ENCODE measurements at regions not wholly inside any gene's neighbourhood (a gene's known extent, or its start where the extent isn't known, plus 50 kb on each side); places are given as distances from the start of the nearest gene placed in this dataset.

DNA sequence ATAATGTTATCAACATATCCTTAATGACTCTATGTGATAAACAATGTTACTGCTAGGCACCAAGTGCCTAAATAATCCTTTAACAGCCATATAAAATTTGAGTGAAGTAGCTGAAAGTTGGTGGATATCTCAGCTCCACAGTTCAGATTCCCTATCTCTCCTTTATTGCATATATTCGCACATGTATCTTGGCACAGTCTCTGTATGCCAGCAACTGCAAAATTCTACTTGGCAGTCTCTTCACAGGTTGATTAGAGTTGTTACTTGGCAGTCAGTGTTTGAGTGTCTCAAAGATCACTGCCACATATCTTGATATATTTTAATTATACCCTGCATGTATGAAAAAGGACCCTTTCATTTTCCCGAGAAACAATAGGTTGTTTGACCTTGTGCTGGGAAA, 879.3 kb downstream of the OLFM4 start:
- Mint-ChIP-seq H3K36me3 (ENCODE audit: low read depth) (no peaks in the 10 kb centered on the region), H3K27me3 (ENCODE audit: insufficient read depth) (no peaks in the 10 kb centered on the region), H3K4me3 (no peak overlapping the region), H3K9me3 (no peaks in the 10 kb centered on the region), H3K27ac (no peak overlapping the region), H3K4me1 (peaks cover 20% of the 10 kb centered on the region)
- Histone ChIP-seq H3K27me3 (ENCODE audit: control insufficient read depth, insufficient read depth, low read length, poor library complexity, severe bottlenecking) (no peaks in the 10 kb centered on the region), H3K9me3 (ENCODE audit: control insufficient read depth, low read length) (no peaks in the 10 kb centered on the region), H3K27ac (ENCODE audit: low read depth, low read length) (no peak overlapping the region), H3K4me1 (ENCODE audit: control insufficient read depth, insufficient read depth, low read length) (no peaks in the 10 kb centered on the region), H3K36me3 (ENCODE audit: control insufficient read depth, insufficient read depth, low read length) (no peaks in the 10 kb centered on the region), H3K9ac (ENCODE audit: extremely low read depth, low read length, poor library complexity, severe bottlenecking) (no peak overlapping the region), H3K4me3 (ENCODE audit: low read length) (no peak overlapping the region)
- no peak for TF ChIP-seq CTCF (conservative IDR thresholded peaks at IDR 0.05)
- no peak for DNase-seq
- whole genome bisulfite sequencing, 2 experiments (ENCODE audit: insufficient coverage in 1 of 2, insufficient read length in 1 of 2): 89 to 91% methylated on average over 1 of the region's 2 CpGs

- Histone ChIP-seq H3K9me3 (ENCODE audit: control insufficient read depth, low read length) (no peaks in the 10 kb centered on the region), H3K27ac (ENCODE audit: low read depth, low read length) (no peak overlapping the region), H3K36me3 (ENCODE audit: control insufficient read depth, insufficient read depth, low read length) (no peaks in the 10 kb centered on the region), H3K27me3 (ENCODE audit: control insufficient read depth, insufficient read depth, low read length, poor library complexity, severe bottlenecking) (no peaks in the 10 kb centered on the region), H3K9ac (ENCODE audit: extremely low read depth, low read length, poor library complexity, severe bottlenecking) (no peak overlapping the region), H3K4me3 (ENCODE audit: low read length) (no peak overlapping the region), H3K4me1 (ENCODE audit: control insufficient read depth, insufficient read depth, low read length) (no peaks in the 10 kb centered on the region)
- peaks cover 3% of the 10 kb centered on the region for H3K4me1 Mint-ChIP-seq
- no peaks in the 10 kb centered on the region for H3K27me3 Mint-ChIP-seq (ENCODE audit: insufficient read depth)
- H3K27ac Mint-ChIP-seq: no peak overlapping the region
- no peak overlapping the region for H3K4me3 Mint-ChIP-seq
- H3K36me3 Mint-ChIP-seq (ENCODE audit: low read depth): no peaks in the 10 kb centered on the region
- 93 to 98% methylated on average over 10 of the region's 10 CpGs for WGBS, 2 experiments (ENCODE audit: insufficient coverage in 1 of 2, insufficient read length in 1 of 2)
- no peak for DNase-seq
- TF ChIP-seq CTCF (conservative IDR thresholded peaks at IDR 0.05): no peak
- H3K9me3 Mint-ChIP-seq: no peaks in the 10 kb centered on the region
Observed at GRCh38 chr13:53920916-53921315, 892.3 kb downstream of the OLFM4 start.

DNA sequence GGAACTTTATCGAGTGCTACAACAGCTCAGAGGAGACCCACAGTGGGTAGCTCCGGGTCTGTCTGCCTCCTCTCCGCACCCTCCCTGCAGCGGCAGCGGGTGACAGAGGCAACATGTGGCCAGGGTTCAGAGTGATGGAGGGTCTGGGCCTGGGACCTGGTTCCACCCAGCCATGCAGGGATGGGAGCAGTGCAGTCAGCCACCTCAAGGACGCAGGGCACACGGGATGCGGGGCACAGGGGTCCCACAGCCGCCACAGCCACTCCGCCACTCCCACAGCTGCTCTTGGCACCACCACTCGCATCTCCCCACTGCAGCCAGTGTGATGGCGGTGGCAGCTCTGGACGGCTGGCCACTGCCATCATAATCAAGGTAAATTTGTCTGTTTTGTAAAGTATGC, 892.9 kb downstream of the OLFM4 start:
- no peak for TF ChIP-seq CTCF (conservative IDR thresholded peaks at IDR 0.05)
- H3K4me1 Mint-ChIP-seq: peaks cover 3% of the 10 kb centered on the region
- WGBS, 2 experiments (ENCODE audit: insufficient coverage in 1 of 2, insufficient read length in 1 of 2): 90% methylated on average over 13 of the region's 13 CpGs; no CpG with 5 or more reads in 1 of the 2 experiments
- no peak for DNase-seq
- H3K9me3 Mint-ChIP-seq: no peaks in the 10 kb centered on the region
- Histone ChIP-seq H3K36me3 (ENCODE audit: control insufficient read depth, insufficient read depth, low read length) (no peaks in the 10 kb centered on the region), H3K27me3 (ENCODE audit: control insufficient read depth, insufficient read depth, low read length, poor library complexity, severe bottlenecking) (no peaks in the 10 kb centered on the region), H3K9ac (ENCODE audit: extremely low read depth, low read length, poor library complexity, severe bottlenecking) (no peak overlapping the region), H3K4me3 (ENCODE audit: low read length) (no peak overlapping the region), H3K9me3 (ENCODE audit: control insufficient read depth, low read length) (no peaks in the 10 kb centered on the region), H3K4me1 (ENCODE audit: control insufficient read depth, insufficient read depth, low read length) (no peaks in the 10 kb centered on the region), H3K27ac (ENCODE audit: low read depth, low read length) (no peak overlapping the region)
- H3K4me3 Mint-ChIP-seq: no peak overlapping the region
- no peak overlapping the region for H3K27ac Mint-ChIP-seq
- H3K27me3 Mint-ChIP-seq (ENCODE audit: insufficient read depth): no peaks in the 10 kb centered on the region
- H3K36me3 Mint-ChIP-seq (ENCODE audit: low read depth): no peaks in the 10 kb centered on the region
